HEK293T (cell line): ENCODE measurements at regions not wholly inside any gene's neighbourhood (a gene's known extent, or its start where the extent isn't known, plus 50 kb on each side); places are given as distances from the start of the nearest gene placed in this dataset.

Source experiments
- ARNT ChIP-seq: fragments of 450-650 bp; IDR thresholded peaks from 2 replicates; pipeline ENCODE4 v1.6.1; 2017; ENCODE audit warnings: mild to moderate bottlenecking
- BHLHE40 ChIP-seq: fragments of 450-650 bp; IDR thresholded peaks from 2 replicates; pipeline ENCODE4 v1.6.1; 2016; ENCODE audit warnings: mild to moderate bottlenecking, moderate library complexity, borderline replicate concordance
- ELF4 ChIP-seq: fragments of 450-650 bp; IDR thresholded peaks from 2 replicates; pipeline ENCODE4 v1.6.1; 2017; ENCODE audit warnings: antibody characterized with exemption
- FOXA1 ChIP-seq: fragments of 450-650 bp; IDR thresholded peaks from 2 replicates; pipeline ENCODE4 v1.6.1; 2016; ENCODE audit warnings: mild to moderate bottlenecking
- FOXK2 ChIP-seq: fragments of 450-650 bp; IDR thresholded peaks from 2 replicates; pipeline ENCODE4 v1.6.1; 2016; ENCODE audit warnings: mild to moderate bottlenecking
- FOXM1 ChIP-seq: fragments of 450-650 bp; IDR thresholded peaks from 2 replicates; pipeline ENCODE4 v1.6.1; 2017; ENCODE audit warnings: mild to moderate bottlenecking, borderline replicate concordance
- L3MBTL2 ChIP-seq: fragments of 450-650 bp; conservative IDR thresholded peaks from 2 replicates; pipeline ENCODE4 v1.6.1; 2016; ENCODE audit warnings: mild to moderate bottlenecking
- LEF1 ChIP-seq: fragments of 450-650 bp; IDR thresholded peaks from 2 replicates; pipeline ENCODE4 v1.6.1; 2017; ENCODE audit warnings: mild to moderate bottlenecking, borderline replicate concordance
- NFRKB ChIP-seq: fragments of 450-650 bp; IDR thresholded peaks from 2 replicates; pipeline ENCODE4 v1.6.1; 2016; ENCODE audit warnings: mild to moderate bottlenecking, moderate library complexity
- SP1 ChIP-seq: fragments of 450-650 bp; IDR thresholded peaks from 2 replicates; pipeline ENCODE4 v1.6.1; 2017
- TARDBP ChIP-seq: fragments of 450-650 bp; IDR thresholded peaks from 2 replicates; pipeline ENCODE4 v1.6.1; 2016
- TF ChIP-seq, protein P1 (sequence below): fragments of 450-650 bp; IDR thresholded peaks from 2 replicates; pipeline ENCODE4 v1.6.1; 2016

GRCh38 chr12:125271892-125272291 is 206.7 kb downstream of the AACS start:
- TF ChIP-seq SP1: no peak
- no peak for TF ChIP-seq NFRKB
- TF ChIP-seq, protein P1, sequence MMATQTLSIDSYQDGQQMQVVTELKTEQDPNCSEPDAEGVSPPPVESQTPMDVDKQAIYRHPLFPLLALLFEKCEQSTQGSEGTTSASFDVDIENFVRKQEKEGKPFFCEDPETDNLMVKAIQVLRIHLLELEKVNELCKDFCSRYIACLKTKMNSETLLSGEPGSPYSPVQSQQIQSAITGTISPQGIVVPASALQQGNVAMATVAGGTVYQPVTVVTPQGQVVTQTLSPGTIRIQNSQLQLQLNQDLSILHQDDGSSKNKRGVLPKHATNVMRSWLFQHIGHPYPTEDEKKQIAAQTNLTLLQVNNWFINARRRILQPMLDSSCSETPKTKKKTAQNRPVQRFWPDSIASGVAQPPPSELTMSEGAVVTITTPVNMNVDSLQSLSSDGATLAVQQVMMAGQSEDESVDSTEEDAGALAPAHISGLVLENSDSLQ: no peak
- no peak for TF ChIP-seq TARDBP
- no peak for TF ChIP-seq FOXA1
- no peak for TF ChIP-seq ARNT
- TF ChIP-seq FOXK2: no peak
- no peak for TF ChIP-seq FOXM1
- no peak for TF ChIP-seq ELF4
- TF ChIP-seq L3MBTL2: no peak
- TF ChIP-seq BHLHE40: no peak
- TF ChIP-seq LEF1: no peak
